Memory B cell (primary cell): ENCODE measurements at regions not wholly inside any gene's neighbourhood (a gene's known extent, or its start where the extent isn't known, plus 50 kb on each side); places are given as distances from the start of the nearest gene placed in this dataset.
A peak's percentile ranks its signal among the peaks of the same experiment; 100 is the strongest.

Experiments
- ATAC-seq: fragments of 150-1000 bp; cut with Tn5 transposase; 2 replicates; pipeline ENCODE4 v1.10.0; 2021; ENCODE audit warnings: low read depth, mild to moderate bottlenecking, moderate library complexity
- DNase-seq, 2 donors: peaks; one replicate each; pipeline ENCODE4 v3.0.0; 2022; ENCODE audit warnings: low spot score in 2 of 2
- H3K27ac Mint-ChIP-seq: one replicate; pipeline ENCODE4 v1.8.0; 2022; ENCODE audit warnings: mild to moderate bottlenecking, moderate library complexity, mixed read lengths
- H3K27me3 Mint-ChIP-seq: one replicate; pipeline ENCODE4 v1.8.0; 2022; ENCODE audit warnings: mixed read lengths
- H3K36me3 Mint-ChIP-seq: one replicate; pipeline ENCODE4 v1.8.0; 2022; ENCODE audit warnings: mild to moderate bottlenecking, mixed read lengths
- H3K4me1 Mint-ChIP-seq: one replicate; pipeline ENCODE4 v1.8.0; 2022; ENCODE audit warnings: mixed read lengths
- H3K4me3 Mint-ChIP-seq: one replicate; pipeline ENCODE4 v1.8.0; 2022; ENCODE audit warnings: mild to moderate bottlenecking, moderate library complexity, mixed read lengths
- H3K9me3 Mint-ChIP-seq: one replicate; pipeline ENCODE4 v1.8.0; 2022; ENCODE audit warnings: mixed read lengths

GRCh38 chr20:56715309-56715708, 86.2 kb downstream of the TFAP2C start:
- peaks cover 2% of the 10 kb centered on the region for H3K9me3 Mint-ChIP-seq
- no peak overlapping the region for H3K27ac Mint-ChIP-seq
- no peaks in the 10 kb centered on the region for H3K4me1 Mint-ChIP-seq
- no peak for DNase-seq
- H3K36me3 Mint-ChIP-seq: no peaks in the 10 kb centered on the region
- ATAC-seq: no peak
- H3K4me3 Mint-ChIP-seq: no peak overlapping the region
- H3K27me3 Mint-ChIP-seq: peaks cover 6% of the 10 kb centered on the region

GRCh38 chr20:56715902-56716519, 86.9 kb downstream of the TFAP2C start:
- Mint-ChIP-seq H3K27ac (no peak overlapping the region), H3K36me3 (no peaks in the 10 kb centered on the region), H3K9me3 (peaks cover 2% of the 10 kb centered on the region), H3K27me3 (peaks cover 6% of the 10 kb centered on the region), H3K4me3 (no peak overlapping the region), H3K4me1 (no peaks in the 10 kb centered on the region)
- DNase-seq (no peak), ATAC-seq (no peak)

GRCh38 chr20:56716806-56717205, 87.7 kb downstream of the TFAP2C start:
- Mint-ChIP-seq H3K4me3 (no peak overlapping the region), H3K9me3 (peaks cover 2% of the 10 kb centered on the region), H3K4me1 (no peaks in the 10 kb centered on the region), H3K27me3 (peaks cover 4% of the 10 kb centered on the region), H3K27ac (no peak overlapping the region), H3K36me3 (no peaks in the 10 kb centered on the region)
- DNase-seq (no peak), ATAC-seq (no peak)

GRCh38 chr20:56718816-56719215, 89.7 kb downstream of the TFAP2C start:
- Mint-ChIP-seq H3K4me1 (no peaks in the 10 kb centered on the region), H3K27me3 (peaks cover 4% of the 10 kb centered on the region), H3K27ac (no peak overlapping the region), H3K9me3 (peaks cover 3% of the 10 kb centered on the region), H3K4me3 (no peak overlapping the region), H3K36me3 (no peaks in the 10 kb centered on the region)
- DNase-seq (no peak), ATAC-seq (no peak)

- Mint-ChIP-seq H3K4me1 (no peaks in the 10 kb centered on the region), H3K27me3 (peaks cover 3% of the 10 kb centered on the region), H3K36me3 (no peaks in the 10 kb centered on the region), H3K27ac (no peak overlapping the region), H3K4me3 (no peak overlapping the region), H3K9me3 (peaks cover 3% of the 10 kb centered on the region)
- DNase-seq: no peak
- ATAC-seq: no peak
These were observed 91.6 kb downstream of the TFAP2C start for GRCh38 chr20:56720620-56721213.

GRCh38 chr20:56722042-56722441, 92.9 kb downstream of the TFAP2C start:
- H3K27ac Mint-ChIP-seq: no peak overlapping the region
- H3K4me1 Mint-ChIP-seq: no peaks in the 10 kb centered on the region
- H3K27me3 Mint-ChIP-seq: peaks cover 3% of the 10 kb centered on the region
- no peak overlapping the region for H3K4me3 Mint-ChIP-seq
- H3K36me3 Mint-ChIP-seq: no peaks in the 10 kb centered on the region
- ATAC-seq: peak; percentile 35
- H3K9me3 Mint-ChIP-seq: peaks cover 2% of the 10 kb centered on the region
- DNase-seq: no peak

- no peak overlapping the region for H3K27ac Mint-ChIP-seq
- H3K27me3 Mint-ChIP-seq: peaks cover 2% of the 10 kb centered on the region
- DNase-seq: no peak
- no peaks in the 10 kb centered on the region for H3K36me3 Mint-ChIP-seq
- H3K4me1 Mint-ChIP-seq: no peaks in the 10 kb centered on the region
- no peak overlapping the region for H3K4me3 Mint-ChIP-seq
- H3K9me3 Mint-ChIP-seq: peaks cover 2% of the 10 kb centered on the region
- ATAC-seq: no peak
These were observed 94.2 kb downstream of the TFAP2C start for GRCh38 chr20:56723331-56723730.

- ATAC-seq: no peak
- DNase-seq: no peak
- Mint-ChIP-seq H3K27ac (no peak overlapping the region), H3K4me3 (no peak overlapping the region), H3K9me3 (peaks cover 2% of the 10 kb centered on the region), H3K36me3 (no peaks in the 10 kb centered on the region), H3K27me3 (peaks cover 2% of the 10 kb centered on the region), H3K4me1 (no peaks in the 10 kb centered on the region)
These were observed 95.2 kb downstream of the TFAP2C start for GRCh38 chr20:56724241-56724757.

GRCh38 chr20:56730003-56730402, 100.9 kb downstream of the TFAP2C start:
- ATAC-seq: no peak
- Mint-ChIP-seq H3K4me1 (no peaks in the 10 kb centered on the region), H3K4me3 (no peak overlapping the region), H3K27me3 (peaks cover 2% of the 10 kb centered on the region), H3K27ac (no peak overlapping the region), H3K9me3 (no peaks in the 10 kb centered on the region), H3K36me3 (no peaks in the 10 kb centered on the region)
- DNase-seq: no peak

- DNase-seq: no peak
- no peak overlapping the region for H3K4me3 Mint-ChIP-seq
- no peaks in the 10 kb centered on the region for H3K4me1 Mint-ChIP-seq
- ATAC-seq: no peak
- H3K27ac Mint-ChIP-seq: no peak overlapping the region
- no peaks in the 10 kb centered on the region for H3K9me3 Mint-ChIP-seq
- no peaks in the 10 kb centered on the region for H3K36me3 Mint-ChIP-seq
- H3K27me3 Mint-ChIP-seq: no peaks in the 10 kb centered on the region
These were observed 101.9 kb downstream of the TFAP2C start for GRCh38 chr20:56730996-56731395.

GRCh38 chr20:56731476-56731875, 102.4 kb downstream of the TFAP2C start:
- no peak overlapping the region for H3K4me3 Mint-ChIP-seq
- no peaks in the 10 kb centered on the region for H3K36me3 Mint-ChIP-seq
- DNase-seq (no peak), ATAC-seq (no peak)
- H3K4me1 Mint-ChIP-seq: no peaks in the 10 kb centered on the region
- H3K27me3 Mint-ChIP-seq: no peaks in the 10 kb centered on the region
- H3K9me3 Mint-ChIP-seq: no peaks in the 10 kb centered on the region
- H3K27ac Mint-ChIP-seq: no peak overlapping the region

GRCh38 chr20:56733967-56734366, 104.9 kb downstream of the TFAP2C start:
- H3K36me3 Mint-ChIP-seq: no peaks in the 10 kb centered on the region
- H3K4me3 Mint-ChIP-seq: no peak overlapping the region
- no peaks in the 10 kb centered on the region for H3K9me3 Mint-ChIP-seq
- H3K27me3 Mint-ChIP-seq: no peaks in the 10 kb centered on the region
- ATAC-seq (no peak), DNase-seq (no peak)
- H3K4me1 Mint-ChIP-seq: no peaks in the 10 kb centered on the region
- H3K27ac Mint-ChIP-seq: no peak overlapping the region

GRCh38 chr20:56735084-56735642, 106.1 kb downstream of the TFAP2C start:
- no peak for ATAC-seq
- H3K27ac Mint-ChIP-seq: no peak overlapping the region
- DNase-seq: no peak
- no peaks in the 10 kb centered on the region for H3K36me3 Mint-ChIP-seq
- no peaks in the 10 kb centered on the region for H3K27me3 Mint-ChIP-seq
- no peaks in the 10 kb centered on the region for H3K9me3 Mint-ChIP-seq
- H3K4me3 Mint-ChIP-seq: no peak overlapping the region
- no peaks in the 10 kb centered on the region for H3K4me1 Mint-ChIP-seq

GRCh38 chr20:56736285-56736857, 107.3 kb downstream of the TFAP2C start:
- Mint-ChIP-seq H3K36me3 (no peaks in the 10 kb centered on the region), H3K4me3 (no peak overlapping the region), H3K27me3 (no peaks in the 10 kb centered on the region), H3K27ac (no peak overlapping the region), H3K4me1 (no peaks in the 10 kb centered on the region), H3K9me3 (no peaks in the 10 kb centered on the region)
- no peak for DNase-seq
- no peak for ATAC-seq
